GM12892 (cell line): ENCODE measurements at regions not wholly inside any gene's neighbourhood (a gene's known extent, or its start where the extent isn't known, plus 50 kb on each side); places are given as distances from the start of the nearest gene placed in this dataset.
A peak's percentile ranks its signal among the peaks of the same experiment; 100 is the strongest.

Source experiments
- DNase-seq: peaks from one replicate; pipeline ENCODE4 v3.0.0; 2011; ENCODE audit not compliant: insufficient read length
- FAIRE-seq: peaks from 2 replicates; lab custom pipeline; 2011; peaks lifted over from hg19 to GRCh38; lab: Jason Lieb, UNC
- POLR2A ChIP-seq: IDR thresholded peaks from 2 replicates; pipeline ENCODE4 v1.6.1; 2011; ENCODE audit warnings: low read depth, low read length, control low read depth
- POLR2AphosphoS5 ChIP-seq: IDR thresholded peaks from 2 replicates; pipeline ENCODE4 v1.6.1; 2011; ENCODE audit warnings: low read depth, low read length, control low read depth
- TAF1 ChIP-seq: IDR thresholded peaks from 2 replicates; pipeline ENCODE4 v1.6.1; 2011; ENCODE audit warnings: low read depth, mild to moderate bottlenecking, control low read depth, low read length, borderline replicate concordance

DNA sequence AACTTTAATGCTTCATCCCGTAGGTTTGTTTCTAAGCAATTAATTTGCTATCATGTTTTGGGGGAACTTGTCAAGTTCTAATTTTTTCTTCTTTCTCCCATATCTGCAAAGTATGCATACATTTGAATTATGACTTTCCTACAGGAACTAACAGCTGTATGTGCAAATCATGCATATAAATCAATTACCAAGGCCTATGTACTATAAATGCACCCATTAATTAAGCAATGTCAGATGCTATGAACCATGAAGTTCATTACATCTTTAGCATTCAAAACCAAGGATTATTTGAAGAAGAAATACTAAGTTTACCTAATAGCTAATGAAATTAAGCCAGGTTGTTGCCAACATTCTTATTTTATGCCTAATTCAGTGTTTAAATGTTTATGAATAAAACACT lies 851.3 kb downstream of the TFAP2A start:
- DNase-seq (no peak), FAIRE-seq (no peak)

DNA sequence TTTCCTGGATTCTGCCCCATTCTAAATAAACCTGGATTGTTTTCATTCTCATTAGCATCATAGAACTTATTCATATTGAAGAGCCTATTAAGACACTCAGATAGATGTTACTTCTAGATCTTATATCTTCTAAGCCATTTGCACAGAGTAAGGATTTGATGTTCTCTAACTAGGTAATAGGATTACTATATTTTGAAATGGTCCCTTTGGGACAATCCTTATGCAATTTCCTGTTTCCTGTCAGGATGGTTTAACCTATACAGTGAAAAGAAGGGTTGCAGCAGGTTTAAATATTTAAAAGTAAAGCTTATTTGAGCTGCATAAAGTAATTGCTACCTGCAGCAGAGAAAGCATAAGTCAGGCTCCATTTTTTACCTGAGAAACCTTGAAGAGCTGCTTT lies 860.1 kb downstream of the TFAP2A start:
- DNase-seq (no peak), FAIRE-seq (no peak)
- no peak for TF ChIP-seq TAF1
- TF ChIP-seq POLR2A = no peak
- TF ChIP-seq POLR2AphosphoS5 = no peak

More for the DNA sequence above, 851.3 kb downstream of the TFAP2A start:
- TF ChIP-seq POLR2AphosphoS5 (no peak), POLR2A (no peak), TAF1 (no peak)

DNA sequence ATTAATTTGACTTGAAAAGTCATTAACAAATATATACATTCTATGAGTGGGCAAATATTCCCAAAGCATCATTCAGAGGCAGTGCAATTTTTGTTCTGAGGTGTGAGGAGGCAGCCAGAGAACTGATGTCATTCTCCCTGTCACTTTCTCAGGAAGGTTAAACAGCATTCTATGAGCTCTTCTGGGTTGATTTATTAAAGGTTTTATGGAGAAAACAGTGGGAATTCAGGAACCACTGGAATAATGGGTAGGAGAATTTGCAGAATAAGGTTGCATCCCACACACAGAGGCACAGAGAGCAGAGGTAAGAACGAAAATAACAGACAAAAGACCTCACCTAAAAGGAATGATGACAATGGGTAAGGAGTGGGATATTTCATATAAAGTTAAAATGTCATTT lies 860.6 kb downstream of the TFAP2A start:
- TF ChIP-seq POLR2A = no peak
- DNase-seq (no peak), FAIRE-seq (no peak)

DNA sequence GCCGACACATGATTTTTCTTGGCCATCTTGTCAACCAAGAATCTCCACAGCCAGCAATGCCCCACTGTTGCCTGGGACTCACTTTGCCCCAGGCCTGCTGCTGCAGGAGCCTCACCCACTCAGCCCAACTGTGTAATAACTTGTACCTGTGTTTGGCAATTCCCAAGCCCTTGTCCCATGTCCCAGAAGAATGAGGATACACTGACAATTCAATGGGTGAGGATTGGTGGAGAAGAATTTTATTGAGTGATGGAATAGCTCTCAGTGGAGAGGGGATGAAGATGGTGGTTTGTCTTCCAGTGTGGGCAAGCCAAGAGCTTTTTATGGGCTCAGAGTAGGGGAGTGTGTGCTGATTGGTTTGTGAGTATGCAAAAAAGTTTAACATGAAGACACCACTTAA lies 861.9 kb downstream of the TFAP2A start:
- TF ChIP-seq TAF1 = no peak
- no peak for TF ChIP-seq POLR2A
- TF ChIP-seq POLR2AphosphoS5 = no peak
- no peak for DNase-seq
- FAIRE-seq = no peak

DNA sequence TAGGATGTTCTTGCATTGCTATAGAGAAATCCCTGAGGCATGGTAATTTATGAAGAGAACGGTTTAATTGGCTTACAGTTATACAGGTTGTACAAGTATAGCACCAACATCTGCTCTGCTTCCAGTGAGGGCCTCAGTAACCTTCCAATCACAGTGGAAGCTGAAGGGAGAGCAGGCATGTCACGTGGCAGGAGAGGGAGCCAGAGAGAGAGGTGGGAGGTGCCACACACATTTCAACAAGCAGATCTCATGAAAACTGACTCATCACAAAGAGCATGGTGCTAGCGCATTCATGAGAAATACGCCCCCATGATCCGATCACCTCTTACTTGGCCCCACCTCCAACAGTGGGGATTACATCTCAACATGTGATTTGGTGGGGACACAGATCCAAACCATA lies 871.2 kb downstream of the TFAP2A start:
- TF ChIP-seq TAF1 (no peak), POLR2A (no peak), POLR2AphosphoS5 (no peak)
- no peak for FAIRE-seq
- no peak for DNase-seq

DNA sequence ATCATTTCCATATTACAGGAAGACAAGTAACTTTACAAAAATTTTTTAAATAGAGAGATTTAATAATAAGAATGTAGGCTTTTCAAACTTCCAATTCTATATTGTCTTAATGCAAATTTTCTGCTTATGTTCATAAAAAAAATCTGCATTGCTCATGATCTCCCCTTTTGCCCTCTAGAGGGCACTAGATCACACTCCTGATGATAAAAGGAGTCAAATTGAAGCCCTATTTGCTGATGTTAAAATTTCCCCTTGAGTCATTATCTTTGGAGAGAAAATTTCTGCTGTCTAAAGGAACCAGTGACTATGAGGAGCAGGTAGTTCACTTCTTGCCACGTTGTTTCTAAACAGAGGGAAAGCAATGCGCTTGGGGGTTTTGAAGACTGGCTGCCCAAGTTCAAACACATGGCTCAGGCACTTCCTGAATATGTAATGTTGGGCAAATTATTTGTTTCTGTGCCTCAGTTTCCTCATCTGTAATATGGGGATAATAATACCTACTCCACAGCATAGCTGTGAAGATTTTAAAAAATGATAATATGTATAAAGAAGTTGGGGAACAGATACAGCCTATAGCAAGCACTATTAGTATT lies 874.2 kb downstream of the TFAP2A start:
- TF ChIP-seq POLR2AphosphoS5 (no peak), TAF1 (no peak), POLR2A (no peak)
- peak; percentile 40 for FAIRE-seq
- no peak for DNase-seq

DNA sequence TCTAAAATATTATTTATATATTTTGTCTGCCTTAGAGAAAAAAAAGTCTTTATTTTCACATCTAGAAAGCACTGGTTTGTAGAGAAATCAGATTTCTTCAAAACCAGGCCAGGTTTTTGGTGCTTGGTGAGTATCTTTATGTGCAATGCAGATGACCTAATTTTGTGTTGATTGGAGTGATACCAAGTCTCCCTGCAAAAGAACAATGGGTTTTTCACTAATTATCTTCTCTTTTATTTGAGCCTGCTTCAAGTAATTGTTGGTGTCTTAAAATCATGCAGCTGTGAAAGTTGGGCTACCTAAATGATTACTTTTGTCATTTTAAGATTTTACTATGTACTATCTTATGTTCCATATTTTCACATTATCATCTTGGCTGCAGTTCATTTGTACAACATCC lies 874.7 kb downstream of the TFAP2A start:
- FAIRE-seq (no peak), DNase-seq (no peak)
- TF ChIP-seq POLR2AphosphoS5 = no peak
- no peak for TF ChIP-seq POLR2A
- TF ChIP-seq TAF1 = no peak

DNA sequence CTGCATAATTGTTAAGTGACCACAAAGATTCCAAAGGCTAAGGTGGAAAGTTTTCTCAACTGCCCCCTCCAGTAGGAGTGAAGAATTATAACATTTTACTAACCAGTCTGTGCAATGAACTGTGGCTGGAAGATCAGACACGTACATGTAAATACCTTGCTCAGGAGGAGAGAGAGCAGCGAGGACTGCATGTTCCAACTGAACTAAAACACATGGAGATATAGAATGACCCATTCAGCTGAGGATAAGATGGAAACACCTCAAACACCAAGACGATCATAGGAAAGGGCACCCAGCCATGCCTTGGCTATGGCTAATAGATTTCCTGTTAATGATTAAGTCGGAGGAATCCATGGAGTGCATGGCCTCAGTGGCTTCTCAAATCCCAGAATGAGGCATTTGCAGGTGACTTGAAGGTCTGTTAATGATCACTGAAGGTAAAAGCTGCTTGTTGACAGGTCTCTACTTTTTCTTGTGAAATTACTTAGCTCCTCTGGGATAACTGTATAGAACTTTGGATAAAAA lies 875.6 kb downstream of the TFAP2A start:
- TF ChIP-seq POLR2A (no peak), POLR2AphosphoS5 (no peak), TAF1 (no peak)
- FAIRE-seq (no peak), DNase-seq (no peak)

DNA sequence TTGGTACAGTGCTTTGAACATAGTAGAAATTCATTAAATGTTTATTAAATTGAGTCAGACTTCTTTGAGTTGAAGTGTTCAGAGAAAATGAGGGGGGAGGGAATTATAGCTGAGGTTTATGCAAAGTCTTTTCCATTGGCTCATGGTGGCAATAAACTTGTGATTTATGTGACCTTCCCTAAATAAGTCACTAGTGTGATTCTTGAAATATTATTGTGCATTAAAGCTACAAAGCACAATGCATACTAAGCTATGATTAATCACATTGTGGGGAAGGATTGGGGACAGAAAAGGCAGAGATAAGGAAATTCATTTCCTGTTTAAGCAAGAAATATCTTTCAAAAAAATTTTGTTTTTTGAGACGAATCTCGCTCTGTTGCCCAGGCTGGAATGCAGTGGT lies 877.5 kb downstream of the TFAP2A start:
- no peak for TF ChIP-seq TAF1
- TF ChIP-seq POLR2AphosphoS5 = no peak
- no peak for TF ChIP-seq POLR2A
- DNase-seq (no peak), FAIRE-seq (no peak)

DNA sequence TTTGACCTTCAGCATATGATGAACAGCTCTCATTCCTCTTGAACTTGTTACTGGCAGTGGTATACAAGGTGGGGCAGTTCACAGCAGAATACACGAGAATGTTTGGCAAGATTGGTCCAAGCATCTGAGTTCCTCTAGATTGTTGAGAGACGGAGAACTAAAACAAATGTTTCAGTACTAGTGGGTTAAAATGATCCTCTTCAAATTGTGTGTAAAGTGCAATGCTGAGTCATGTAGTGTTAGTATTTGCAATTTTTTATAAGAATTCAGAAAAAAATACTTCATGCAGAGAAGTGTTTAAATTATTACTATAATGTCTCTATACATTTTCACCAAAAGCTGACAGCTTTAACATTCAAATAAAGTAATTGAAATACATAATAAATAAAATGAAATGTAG lies 879.8 kb downstream of the TFAP2A start:
- no peak for DNase-seq
- no peak for FAIRE-seq
- no peak for TF ChIP-seq TAF1
- no peak for TF ChIP-seq POLR2A
- no peak for TF ChIP-seq POLR2AphosphoS5

DNA sequence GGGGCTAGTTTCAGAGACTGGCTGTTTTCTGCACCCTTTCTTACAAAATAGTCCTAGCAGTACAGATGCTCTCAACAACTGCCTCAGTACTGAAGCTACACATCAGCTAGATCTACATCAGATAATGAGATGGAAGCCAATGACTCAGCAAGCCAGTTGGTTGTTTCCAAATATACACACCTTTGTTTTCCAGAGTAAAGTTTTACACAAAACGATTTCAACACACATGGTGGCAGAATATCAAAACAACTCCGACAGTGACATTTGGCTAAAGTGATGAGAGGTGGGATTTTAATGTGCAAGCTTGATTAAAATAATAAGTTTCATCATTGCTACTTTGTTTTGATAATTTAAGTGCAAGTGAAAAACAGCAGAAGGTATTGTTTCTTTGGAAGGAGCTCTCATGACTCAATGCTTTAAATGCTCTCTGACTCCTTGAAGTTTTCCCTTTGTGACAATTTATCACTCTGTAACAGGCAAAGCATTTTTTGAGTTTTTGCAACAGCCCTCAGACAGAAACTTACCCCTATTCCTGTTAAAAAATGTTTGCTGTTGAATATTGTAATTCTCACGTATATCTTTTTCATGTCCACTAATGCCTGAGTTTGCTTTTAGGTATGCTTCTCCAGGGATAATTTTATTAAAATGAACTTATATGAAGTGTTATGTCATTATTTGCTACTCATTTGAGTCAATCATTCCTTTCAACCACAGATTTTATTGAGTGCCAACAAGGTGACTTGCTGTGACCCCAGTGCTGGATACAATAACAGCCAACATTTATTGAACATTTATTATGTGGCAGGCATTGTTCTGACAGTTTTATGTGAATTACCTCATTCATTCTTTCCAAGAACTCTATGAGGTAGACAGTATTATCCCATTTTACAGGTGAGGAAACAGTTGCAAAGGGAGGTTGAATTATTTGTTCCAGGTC lies 882.0 kb downstream of the TFAP2A start:
- TF ChIP-seq POLR2A (no peak), TAF1 (no peak), POLR2AphosphoS5 (no peak)
- FAIRE-seq (no peak), DNase-seq (no peak)
